ENCODE measurements at regions not wholly inside any gene's neighbourhood (a gene's known extent, or its start where the extent isn't known, plus 50 kb on each side); places are given as distances from the start of the nearest gene placed in this dataset.

- TF ChIP-seq PRDM15 (CRISPR knock-in tag; IDR thresholded peaks at IDR 0.05) = no peak
- no peak for TF ChIP-seq RELA (CRISPR knock-in tag; IDR thresholded peaks at IDR 0.05; ENCODE audit: borderline replicate concordance)
- TF ChIP-seq CBFB (CRISPR knock-in tag; IDR thresholded peaks at IDR 0.05; ENCODE audit: low read depth) = no peak
- TF ChIP-seq ATF2 (CRISPR knock-in tag; IDR thresholded peaks at IDR 0.05; ENCODE audit: borderline replicate concordance, low read depth) = no peak
- no peak for TF ChIP-seq ZNF396 (CRISPR knock-in tag; IDR thresholded peaks at IDR 0.05; ENCODE audit: borderline replicate concordance)
- no peak for TF ChIP-seq SOX15 (CRISPR knock-in tag; IDR thresholded peaks at IDR 0.05)
Observed at GRCh38 chr2:128502200-128502599, 183.5 kb upstream of the HS6ST1 start (continued).

GRCh38 chr2:128502638-128503246, 184.1 kb upstream of the HS6ST1 start:
- Mint-ChIP-seq H3K4me1 (no peaks in the 10 kb centered on the region), H3K27me3 (ENCODE audit: low read depth) (no peaks in the 10 kb centered on the region), H3K4me3 (no peak overlapping the region), H3K9me3 (no peaks in the 10 kb centered on the region), H3K27ac (no peak overlapping the region), H3K36me3 (no peaks in the 10 kb centered on the region)
- DNase-seq (ENCODE audit: low spot score) (no peak), ATAC-seq (no peak)
- ChIA-PET CTCF (no interaction called here), POLR2A (no interaction called here)
- TF ChIP-seq AR (CRISPR knock-in tag; IDR thresholded peaks at IDR 0.05) (no peak), ZMAT4 (CRISPR knock-in tag; IDR thresholded peaks at IDR 0.05) (no peak), ERG (CRISPR knock-in tag; IDR thresholded peaks at IDR 0.05) (no peak), FOXK1 (CRISPR knock-in tag; IDR thresholded peaks at IDR 0.05) (no peak), NFYB (CRISPR knock-in tag; conservative IDR thresholded peaks at IDR 0.05; ENCODE audit: low read depth) (no peak), ZSCAN18 (CRISPR knock-in tag; IDR thresholded peaks at IDR 0.05) (no peak), IRF1 (CRISPR knock-in tag; IDR thresholded peaks at IDR 0.05) (no peak), CREB1 (CRISPR knock-in tag; IDR thresholded peaks at IDR 0.05) (no peak), ESRRA (CRISPR knock-in tag; IDR thresholded peaks at IDR 0.05; ENCODE audit: borderline replicate concordance) (no peak), ZNF121 (CRISPR knock-in tag; IDR thresholded peaks at IDR 0.05) (no peak), E2F4 (CRISPR knock-in tag; IDR thresholded peaks at IDR 0.05; ENCODE audit: borderline replicate concordance, low read depth) (no peak), MLX (CRISPR knock-in tag; IDR thresholded peaks at IDR 0.05) (no peak), ZNF263 (CRISPR knock-in tag; IDR thresholded peaks at IDR 0.05; ENCODE audit: low read depth) (no peak)
